ENCODE measurements at regions not wholly inside any gene's neighbourhood (a gene's known extent, or its start where the extent isn't known, plus 50 kb on each side); places are given as distances from the start of the nearest gene placed in this dataset.
"Not testable (repeated sequence)": the region's sequence is repeated elsewhere in the genome, so short reads cannot be mapped to it uniquely, and the experiment has no call there.

GRCh38 chr15:91649016-91649415, 204.5 kb upstream of the SLCO3A1 start:
- Histone ChIP-seq H4K20me1 (ENCODE audit: insufficient read depth, low read length) (no peaks in the 10 kb centered on the region), H2AFZ (ENCODE audit: low read length) (no peak overlapping the region), H3K4me2 (ENCODE audit: insufficient read depth, low read length) (no peak overlapping the region), H3K27me3 (ENCODE audit: insufficient read depth, low read length) (no peaks in the 10 kb centered on the region), H3K27ac (ENCODE audit: low read depth, low read length) (no peak overlapping the region), H3K4me1 (ENCODE audit: insufficient read depth, low read length) (no peaks in the 10 kb centered on the region), H3K9me3 (ENCODE audit: low read depth, low read length) (no peaks in the 10 kb centered on the region), H3K36me3 (ENCODE audit: insufficient read depth, low read length) (no peaks in the 10 kb centered on the region), H3K79me2 (ENCODE audit: insufficient read depth, low read length) (no peaks in the 10 kb centered on the region), H3K4me3 (ENCODE audit: insufficient read depth, low read length) (no peak overlapping the region)
- DNase-seq (ENCODE audit: insufficient read length, low spot score, missing footprints) = no peak
- no peak for TF ChIP-seq CTCF (IDR thresholded peaks at IDR 0.05; ENCODE audit: extremely low read depth, low read depth, low read length)

DNA sequence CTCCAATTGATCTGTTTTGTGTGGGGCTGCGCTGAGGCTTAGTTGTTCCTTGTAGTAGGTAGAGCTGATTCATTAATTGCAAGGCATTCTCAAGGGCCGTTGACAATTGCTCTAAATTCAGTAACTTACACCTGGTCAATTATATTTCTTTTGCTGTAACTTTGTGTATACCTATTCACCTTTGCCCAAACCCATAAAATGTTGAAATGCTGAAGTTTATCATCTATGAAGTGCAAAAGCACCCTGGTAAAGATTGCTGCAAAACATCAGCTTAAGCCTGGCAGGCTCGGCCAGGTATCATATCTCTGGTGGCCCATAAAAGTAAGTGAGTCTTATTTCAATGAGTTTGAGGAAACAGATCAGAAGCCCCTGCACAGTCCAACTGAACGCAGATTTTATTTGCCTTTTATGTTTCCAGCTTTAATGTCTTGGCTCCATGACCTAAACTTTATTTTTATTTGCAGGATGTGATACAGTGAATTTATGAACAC, 203.6 kb upstream of the SLCO3A1 start:
- H3K27me3 ChIP-seq (ENCODE audit: insufficient read depth, low read length) = no peaks in the 10 kb centered on the region
- H3K79me2 ChIP-seq (ENCODE audit: insufficient read depth, low read length) = no peaks in the 10 kb centered on the region
- H2AFZ ChIP-seq (ENCODE audit: low read length) = no peak overlapping the region
- no peaks in the 10 kb centered on the region for H4K20me1 ChIP-seq (ENCODE audit: insufficient read depth, low read length)
- no peak overlapping the region for H3K27ac ChIP-seq (ENCODE audit: low read depth, low read length)
- no peaks in the 10 kb centered on the region for H3K9me3 ChIP-seq (ENCODE audit: low read depth, low read length)
- no peak overlapping the region for H3K4me3 ChIP-seq (ENCODE audit: insufficient read depth, low read length)
- no peaks in the 10 kb centered on the region for H3K36me3 ChIP-seq (ENCODE audit: insufficient read depth, low read length)
- H3K4me2 ChIP-seq (ENCODE audit: insufficient read depth, low read length) = no peak overlapping the region
- no peaks in the 10 kb centered on the region for H3K4me1 ChIP-seq (ENCODE audit: insufficient read depth, low read length)
- TF ChIP-seq CTCF (IDR thresholded peaks at IDR 0.05; ENCODE audit: extremely low read depth, low read depth, low read length) = no peak
- DNase-seq (ENCODE audit: insufficient read length, low spot score, missing footprints) = no peak

DNA sequence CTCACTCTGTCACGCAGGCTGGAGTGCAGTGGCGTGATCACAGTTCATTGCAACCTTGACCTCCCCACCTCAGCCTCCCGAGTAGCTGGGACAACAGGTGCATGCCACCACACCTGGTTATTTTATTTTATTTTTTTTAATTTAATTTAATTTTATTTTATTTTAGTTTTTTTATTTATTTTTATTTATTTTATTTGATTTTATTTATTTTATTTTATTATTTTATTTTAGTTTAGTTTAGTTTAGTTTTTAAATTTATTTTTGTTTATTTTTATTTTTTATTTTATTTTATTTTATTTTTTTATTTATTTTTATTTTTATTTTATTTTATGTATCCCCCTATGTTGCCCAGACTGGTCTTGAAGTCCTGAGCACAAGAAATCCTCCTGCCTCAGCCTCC, 202.3 kb upstream of the SLCO3A1 start:
- DNase-seq (ENCODE audit: insufficient read length, low spot score, missing footprints) = no peak
- Histone ChIP-seq H3K79me2 (ENCODE audit: insufficient read depth, low read length) (no peaks in the 10 kb centered on the region), H2AFZ (ENCODE audit: low read length) (no peak overlapping the region), H3K4me2 (ENCODE audit: insufficient read depth, low read length) (no peak overlapping the region), H3K27ac (ENCODE audit: low read depth, low read length) (no peak overlapping the region), H3K9me3 (ENCODE audit: low read depth, low read length) (no peaks in the 10 kb centered on the region), H4K20me1 (ENCODE audit: insufficient read depth, low read length) (no peaks in the 10 kb centered on the region), H3K4me3 (ENCODE audit: insufficient read depth, low read length) (no peak overlapping the region), H3K36me3 (ENCODE audit: insufficient read depth, low read length) (no peaks in the 10 kb centered on the region), H3K4me1 (ENCODE audit: insufficient read depth, low read length) (no peaks in the 10 kb centered on the region), H3K27me3 (ENCODE audit: insufficient read depth, low read length) (no peaks in the 10 kb centered on the region)
- TF ChIP-seq CTCF (IDR thresholded peaks at IDR 0.05; ENCODE audit: extremely low read depth, low read depth, low read length) = no peak

- Histone ChIP-seq H3K4me1 (ENCODE audit: insufficient read depth, low read length) (no peaks in the 10 kb centered on the region), H3K27ac (ENCODE audit: low read depth, low read length) (no peak overlapping the region), H3K9me3 (ENCODE audit: low read depth, low read length) (no peaks in the 10 kb centered on the region), H3K27me3 (ENCODE audit: insufficient read depth, low read length) (no peaks in the 10 kb centered on the region), H2AFZ (ENCODE audit: low read length) (no peak overlapping the region), H3K79me2 (ENCODE audit: insufficient read depth, low read length) (no peaks in the 10 kb centered on the region), H3K4me2 (ENCODE audit: insufficient read depth, low read length) (no peak overlapping the region), H4K20me1 (ENCODE audit: insufficient read depth, low read length) (no peaks in the 10 kb centered on the region), H3K36me3 (ENCODE audit: insufficient read depth, low read length) (no peaks in the 10 kb centered on the region), H3K4me3 (ENCODE audit: insufficient read depth, low read length) (no peak overlapping the region)
- DNase-seq (ENCODE audit: insufficient read length, low spot score, missing footprints) = no peak
- TF ChIP-seq CTCF (IDR thresholded peaks at IDR 0.05; ENCODE audit: extremely low read depth, low read depth, low read length) = no peak
These were observed 200.8 kb upstream of the SLCO3A1 start for GRCh38 chr15:91652610-91653207.

- not testable (repeated sequence) for H3K4me1 ChIP-seq (ENCODE audit: insufficient read depth, low read length); H3K27me3 ChIP-seq (ENCODE audit: insufficient read depth, low read length); H4K20me1 ChIP-seq (ENCODE audit: insufficient read depth, low read length); H3K4me2 ChIP-seq (ENCODE audit: insufficient read depth, low read length); H2AFZ ChIP-seq (ENCODE audit: low read length); H3K36me3 ChIP-seq (ENCODE audit: insufficient read depth, low read length); H3K79me2 ChIP-seq (ENCODE audit: insufficient read depth, low read length); H3K9me3 ChIP-seq (ENCODE audit: low read depth, low read length); H3K27ac ChIP-seq (ENCODE audit: low read depth, low read length); H3K4me3 ChIP-seq (ENCODE audit: insufficient read depth, low read length); DNase-seq (ENCODE audit: insufficient read length, low spot score, missing footprints)
These were observed 197.8 kb upstream of the SLCO3A1 start for GRCh38 chr15:91655563-91656290.
